OCI-LY7 (cell line): ENCODE measurements at regions not wholly inside any gene's neighbourhood (a gene's known extent, or its start where the extent isn't known, plus 50 kb on each side); places are given as distances from the start of the nearest gene placed in this dataset.

Source experiments
- BruUV-seq: library from RNA; stranded (reverse); fragments of 400-500 nt; replicated peaks from 2 replicates; lab custom pipeline; 2021; lab: Mats Ljungman, UMichigan
- CTCF ChIA-PET: fragments of 300-600 bp; sonication (Branson Sonifier 250); formaldehyde crosslinking; loops from one replicate; lab custom pipeline; 2022; ENCODE audit warnings: antibody characterized with exemption; ENCODE audit not compliant: unreplicated experiment; lab: Charles Lee
- POLR2A ChIA-PET: fragments of 300-600 bp; sonication (Branson Sonifier 250); formaldehyde crosslinking; loops from one replicate; lab custom pipeline; 2022; ENCODE audit warnings: antibody characterized with exemption; lab: Charles Lee
- DNase-seq: peaks from one replicate; pipeline ENCODE4 v3.0.0-alpha.2; 2015; ENCODE audit warnings: low spot score
- H2AFZ ChIP-seq: fragments of 200-600 bp; sonication (generic), shearing (Covaris generic); 2 replicates; pipeline ENCODE4 v1.6.1; 2014; ENCODE audit warnings: mild to moderate bottlenecking, antibody characterized with exemption, low read length, moderate library complexity
- H3K27ac ChIP-seq: fragments of 200-600 bp; sonication (generic); 2 replicates; pipeline ENCODE4 v1.5.1; 2014; ENCODE audit warnings: mixed run types, low read depth, mild to moderate bottlenecking, moderate library complexity, low read length, inconsistent platforms; ENCODE audit not compliant: poor library complexity, severe bottlenecking
- H3K36me3 ChIP-seq: fragments of 200-600 bp; sonication (generic); 2 replicates; pipeline ENCODE4 v1.6.1; 2014; ENCODE audit warnings: mild to moderate bottlenecking, antibody characterized with exemption, low read length, moderate library complexity, mixed read lengths; ENCODE audit not compliant: insufficient read depth
- H3K4me1 ChIP-seq: fragments of 200-600 bp; sonication (generic); 2 replicates; pipeline ENCODE4 v1.5.1; 2014; ENCODE audit warnings: mild to moderate bottlenecking, low read length; ENCODE audit not compliant: insufficient read depth, poor library complexity, severe bottlenecking
- H3K4me2 ChIP-seq: fragments of 200-600 bp; sonication (generic); 2 replicates; pipeline ENCODE4 v1.6.1; 2014; ENCODE audit warnings: mild to moderate bottlenecking, low read length
- H3K4me3 ChIP-seq: fragments of 200-600 bp; sonication (generic); 2 replicates; pipeline ENCODE4 v1.5.1; 2014; ENCODE audit warnings: mild to moderate bottlenecking, low read depth, low read length; ENCODE audit not compliant: poor library complexity, severe bottlenecking
- H3K79me2 ChIP-seq: fragments of 200-600 bp; sonication (generic); 2 replicates; pipeline ENCODE4 v1.6.1; 2016; ENCODE audit warnings: low read depth, mild to moderate bottlenecking, low read length, moderate library complexity, mixed read lengths; ENCODE audit not compliant: insufficient read depth
- H3K9me2 ChIP-seq: fragments of 200-600 bp; sonication (generic); 2 replicates; pipeline ENCODE4 v1.6.1; 2016; ENCODE audit warnings: mild to moderate bottlenecking, low read length, mixed read lengths; ENCODE audit not compliant: insufficient read depth
- H3K9me3 ChIP-seq: fragments of 200-600 bp; sonication (generic); 2 replicates; pipeline ENCODE4 v1.6.1; 2014; ENCODE audit warnings: mild to moderate bottlenecking, mixed run types, low read length, mixed read lengths
- H4K20me1 ChIP-seq: fragments of 200-600 bp; sonication (generic); 2 replicates; pipeline ENCODE4 v1.6.1; 2014; ENCODE audit warnings: mild to moderate bottlenecking, antibody characterized with exemption, low read length, moderate library complexity, mixed read lengths; ENCODE audit not compliant: insufficient read depth
- EZH2phosphoT487 ChIP-seq: fragments of 200-600 bp; sonication (generic); IDR thresholded peaks from 2 replicates; pipeline ENCODE4 v1.6.1; 2018; ENCODE audit warnings: low read depth, borderline replicate concordance, mild to moderate bottlenecking, mixed run types, antibody characterized with exemption, low read length, moderate library complexity, mixed read lengths
- intact Hi-C: fragments of 100-400 bp; cut with micrococcal nuclease; formaldehyde crosslinking; loops from one replicate; pipeline ENCODE4 v1.10.0; 2022; ENCODE audit not compliant: unreplicated experiment
- TF ChIP-seq, protein P1 (sequence below): fragments of 200-600 bp; sonication (generic); conservative IDR thresholded peaks from 2 replicates; pipeline ENCODE4 v1.5.1; 2014; ENCODE audit warnings: mild to moderate bottlenecking, antibody characterized with exemption, low read length, moderate library complexity, mixed read lengths

- no peak for DNase-seq
- BruUV-seq = no TSS peak
- ChIA-PET POLR2A (interaction anchor here (0.6 kb wide), 1 partner anchor 578 kb away, joined by 5 read pairs; no protein-coding TSS in a partner anchor), CTCF (no interaction called here)
- Histone ChIP-seq H3K4me1 (no peaks in the 10 kb centered on the region), H3K9me3 (no peaks in the 10 kb centered on the region), H2AFZ (no peak overlapping the region), H4K20me1 (no peaks in the 10 kb centered on the region), H3K79me2 (no peaks in the 10 kb centered on the region), H3K9me2 (no peaks in the 10 kb centered on the region), H3K36me3 (no peaks in the 10 kb centered on the region), H3K4me3 (no peak overlapping the region), H3K27ac (no peak overlapping the region), H3K4me2 (no peak overlapping the region)
- no peak for TF ChIP-seq EZH2phosphoT487
- TF ChIP-seq, protein P1, sequence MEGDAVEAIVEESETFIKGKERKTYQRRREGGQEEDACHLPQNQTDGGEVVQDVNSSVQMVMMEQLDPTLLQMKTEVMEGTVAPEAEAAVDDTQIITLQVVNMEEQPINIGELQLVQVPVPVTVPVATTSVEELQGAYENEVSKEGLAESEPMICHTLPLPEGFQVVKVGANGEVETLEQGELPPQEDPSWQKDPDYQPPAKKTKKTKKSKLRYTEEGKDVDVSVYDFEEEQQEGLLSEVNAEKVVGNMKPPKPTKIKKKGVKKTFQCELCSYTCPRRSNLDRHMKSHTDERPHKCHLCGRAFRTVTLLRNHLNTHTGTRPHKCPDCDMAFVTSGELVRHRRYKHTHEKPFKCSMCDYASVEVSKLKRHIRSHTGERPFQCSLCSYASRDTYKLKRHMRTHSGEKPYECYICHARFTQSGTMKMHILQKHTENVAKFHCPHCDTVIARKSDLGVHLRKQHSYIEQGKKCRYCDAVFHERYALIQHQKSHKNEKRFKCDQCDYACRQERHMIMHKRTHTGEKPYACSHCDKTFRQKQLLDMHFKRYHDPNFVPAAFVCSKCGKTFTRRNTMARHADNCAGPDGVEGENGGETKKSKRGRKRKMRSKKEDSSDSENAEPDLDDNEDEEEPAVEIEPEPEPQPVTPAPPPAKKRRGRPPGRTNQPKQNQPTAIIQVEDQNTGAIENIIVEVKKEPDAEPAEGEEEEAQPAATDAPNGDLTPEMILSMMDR = no peak
- intact Hi-C loops = no loop called here
Observed at GRCh38 chr1:223466151-223466550, 72.9 kb downstream of the CCDC185 start.

DNA sequence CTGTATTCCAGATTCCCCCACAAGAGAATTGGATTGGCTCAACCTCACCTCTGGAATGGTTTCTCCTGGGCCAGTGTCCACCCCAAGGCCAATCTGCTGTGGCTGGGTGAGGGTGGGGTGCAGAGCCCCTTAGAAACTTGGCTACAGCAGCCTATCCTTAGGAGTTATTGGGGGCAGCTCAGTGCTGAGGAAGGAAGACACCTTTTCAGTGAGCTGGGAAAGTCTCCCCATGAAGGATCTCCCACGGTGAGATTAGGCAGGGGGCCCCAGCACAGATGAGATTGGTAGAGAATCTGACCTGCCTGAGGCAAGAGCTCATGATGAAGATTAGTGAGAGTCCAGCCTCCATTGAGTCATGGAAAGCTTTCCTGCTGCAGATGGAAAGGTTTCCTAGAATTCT is 78.4 kb downstream of the CCDC185 start:
- Histone ChIP-seq H3K9me3 (no peaks in the 10 kb centered on the region), H3K79me2 (no peaks in the 10 kb centered on the region), H3K36me3 (no peaks in the 10 kb centered on the region), H2AFZ (no peak overlapping the region), H3K4me2 (no peak overlapping the region), H3K4me1 (no peaks in the 10 kb centered on the region), H3K27ac (no peak overlapping the region), H3K4me3 (no peak overlapping the region), H3K9me2 (no peaks in the 10 kb centered on the region), H4K20me1 (no peaks in the 10 kb centered on the region)
- ChIA-PET CTCF (no interaction called here), POLR2A (no interaction called here)
- no TSS peak for BruUV-seq
- no peak for DNase-seq
- intact Hi-C loops = no loop called here
- TF ChIP-seq EZH2phosphoT487 = no peak
- TF ChIP-seq, protein P1 = no peak

DNA sequence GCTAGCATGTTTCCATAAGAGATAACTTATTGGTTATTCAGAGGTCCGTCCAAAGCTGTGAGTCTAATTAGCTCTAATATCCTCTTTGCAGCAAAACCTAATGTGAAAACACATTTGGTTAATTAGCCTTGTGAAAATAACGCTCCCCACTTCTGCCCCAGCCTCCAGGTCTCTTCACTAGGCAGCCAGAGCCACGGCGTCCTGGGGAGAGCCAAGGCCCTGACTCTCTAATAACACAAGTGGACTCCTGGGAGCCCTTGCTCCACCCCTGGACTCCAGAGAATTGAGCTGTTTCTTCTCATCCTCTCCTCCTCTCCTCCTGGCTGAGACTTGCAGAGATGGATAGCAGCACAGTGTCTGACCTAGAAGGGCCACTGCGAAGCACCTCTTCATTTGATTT is 78.8 kb downstream of the CCDC185 start:
- Histone ChIP-seq H3K36me3 (no peaks in the 10 kb centered on the region), H3K4me3 (no peak overlapping the region), H3K79me2 (no peaks in the 10 kb centered on the region), H3K4me2 (no peak overlapping the region), H2AFZ (no peak overlapping the region), H3K27ac (no peak overlapping the region), H3K9me3 (no peaks in the 10 kb centered on the region), H4K20me1 (no peaks in the 10 kb centered on the region), H3K9me2 (no peaks in the 10 kb centered on the region), H3K4me1 (no peaks in the 10 kb centered on the region)
- ChIA-PET CTCF (no interaction called here), POLR2A (no interaction called here)
- no peak for DNase-seq
- TF ChIP-seq, protein P1 = no peak
- no peak for TF ChIP-seq EZH2phosphoT487
- intact Hi-C loops = no loop called here
- no TSS peak for BruUV-seq
